Kidney (tissue), 13 donors: ENCODE measurements at regions not wholly inside any gene's neighbourhood (a gene's known extent, or its start where the extent isn't known, plus 50 kb on each side); places are given as distances from the start of the nearest gene placed in this dataset.

Experiments
- DNase-seq, 5 donors: peaks; one replicate each; pipeline ENCODE4 v3.0.0-alpha.2; 2013 to 2020
- FAIRE-seq: peaks from 2 replicates; lab custom pipeline; 2012; peaks lifted over from hg19 to GRCh38; lab: Jason Lieb, UNC
- H3K27ac ChIP-seq, 2 donors: one replicate each; pipeline ENCODE4 v1.7.0; 2013; ENCODE audit warnings: low read depth in 2 of 2, low read length in 2 of 2, inconsistent platforms in 1 of 2
- H3K27me3 ChIP-seq: one replicate; pipeline ENCODE4 v1.7.1; 2013; ENCODE audit warnings: low read length, inconsistent platforms; ENCODE audit not compliant: control insufficient read depth, insufficient read depth
- H3K36me3 ChIP-seq, 3 donors: one replicate each; pipeline versions ENCODE4 v1.7.0 to v1.7.1; 2013; ENCODE audit warnings: low read length in 3 of 3, control low read depth in 1 of 3, inconsistent platforms in 1 of 3; ENCODE audit not compliant: insufficient read depth in 3 of 3, control insufficient read depth in 2 of 3
- H3K4me1 ChIP-seq, 3 donors: one replicate each; pipeline versions ENCODE4 v1.7.0 to v1.7.1; 2013; ENCODE audit warnings: low read length in 3 of 3, inconsistent platforms in 1 of 3, low read depth in 1 of 3; ENCODE audit not compliant: control insufficient read depth in 2 of 3, insufficient read depth in 2 of 3
- H3K4me3 ChIP-seq, 3 donors: one replicate each; pipeline versions ENCODE4 v1.7.0 to v1.8.1; 2013; ENCODE audit warnings: low read length in 3 of 3, control low read depth in 1 of 3, inconsistent platforms in 1 of 3
- H3K9ac ChIP-seq, 3 donors: one replicate each; pipeline versions ENCODE4 v1.7.0 to v1.7.1; 2013; ENCODE audit warnings: low read length in 3 of 3, control low read depth in 1 of 3, inconsistent platforms in 1 of 3
- H3K9me3 ChIP-seq, 3 donors: one replicate each; pipeline versions ENCODE4 v1.7.0 to v1.7.1; 2013; ENCODE audit warnings: low read length in 3 of 3, control low read depth in 1 of 3, inconsistent platforms in 1 of 3; ENCODE audit not compliant: control insufficient read depth in 2 of 3, insufficient read depth in 1 of 3
- CTCF ChIP-seq: IDR thresholded peaks from 3 replicates; pipeline ENCODE4 v1.5.1; 2012; ENCODE audit warnings: mild to moderate bottlenecking, moderate library complexity, borderline replicate concordance; ENCODE audit not compliant: insufficient read depth; ENCODE audit errors: extremely low read depth
- intact Hi-C: fragments of 100-400 bp; cut with DNase I; formaldehyde crosslinking; loops from one replicate; pipeline ENCODE4 v1.11.1; 2022
- donor health status: control.
- donor health status: control.
- donor health status: control.
- donor health status: control.
- donor health status: control.
- donor health status: DM: yes; HTN: yes; CAD: no.
- donor health status: Normal renal cell carcinoma (clear cell type).

- no peak for FAIRE-seq
- Histone ChIP-seq H3K27me3 (no peaks in the 10 kb centered on the region), H3K9ac (no peak overlapping the region), H3K4me1 (peaks cover 0 to 12% (median 8%) of the 10 kb centered on the region in 3 donors), H3K4me3 (no peak overlapping the region), H3K27ac (no peak overlapping the region), H3K9me3 (no peaks in the 10 kb centered on the region), H3K36me3 (no peaks in the 10 kb centered on the region)
- TF ChIP-seq CTCF: no peak
- DNase-seq: no peak
- intact Hi-C loops: no loop called here
Measured at GRCh38 chr6:167759912-167760311, 66.8 kb upstream of the AFDN start.

- Histone ChIP-seq H3K4me1 (peaks cover 0 to 12% (median 8%) of the 10 kb centered on the region in 3 donors), H3K36me3 (no peaks in the 10 kb centered on the region), H3K4me3 (no peak overlapping the region), H3K9ac (peak overlapping the region in 1 of 3 donors; percentile 9), H3K27me3 (no peaks in the 10 kb centered on the region), H3K9me3 (no peaks in the 10 kb centered on the region), H3K27ac (no peak overlapping the region)
- no peak for FAIRE-seq
- intact Hi-C loops: no loop called here
- TF ChIP-seq CTCF: no peak
- peak in 3 of 5 donors; percentile 33 to 82 (median 66) for DNase-seq
Measured at GRCh38 chr6:167760979-167761793, 65.5 kb upstream of the AFDN start.

GRCh38 chr6:167761794-167762258, 64.9 kb upstream of the AFDN start:
- DNase-seq (no peak), FAIRE-seq (no peak)
- Histone ChIP-seq H3K36me3 (no peaks in the 10 kb centered on the region), H3K27me3 (no peaks in the 10 kb centered on the region), H3K4me1 (peaks cover 0 to 12% (median 8%) of the 10 kb centered on the region in 3 donors), H3K4me3 (no peak overlapping the region), H3K9ac (no peak overlapping the region), H3K9me3 (no peaks in the 10 kb centered on the region), H3K27ac (no peak overlapping the region)
- TF ChIP-seq CTCF: no peak
- intact Hi-C loops: no loop called here
